Thoracic aorta (tissue), 2 donors: ENCODE measurements at regions not wholly inside any gene's neighbourhood (a gene's known extent, or its start where the extent isn't known, plus 50 kb on each side); places are given as distances from the start of the nearest gene placed in this dataset.

Experiments
- ATAC-seq: fragments of 150-250 bp; one replicate; pipeline ENCODE4 v1.8.0; 2017; ENCODE audit warnings: low read depth; ENCODE audit not compliant: insufficient number of reproducible peaks, low FRiP score
- DNase-seq: peaks from one replicate; pipeline ENCODE4 v3.0.0-alpha.2; 2020; ENCODE audit warnings: low spot score
- H3K27ac ChIP-seq, 2 donors: fragments of 200-600 bp; sonication (generic); 1 replicate in 1 of 2; 2 replicates in 1 of 2; pipeline ENCODE4 v1.5.1; 2016; ENCODE audit warnings: mild to moderate bottlenecking in 2 of 2, moderate library complexity in 2 of 2
- H3K27me3 ChIP-seq: fragments of 200-600 bp; sonication (generic); replicated peaks from 2 replicates; pipeline ENCODE4 v1.6.0; 2016; ENCODE audit warnings: mild to moderate bottlenecking; ENCODE audit not compliant: insufficient read depth
- H3K36me3 ChIP-seq: fragments of 200-600 bp; sonication (generic); one replicate; pipeline ENCODE4 v1.5.1; 2016
- H3K4me1 ChIP-seq, 2 donors: fragments of 200-600 bp; sonication (generic); 1 replicate in 1 of 2; 2 replicates in 1 of 2; pipeline versions ENCODE4 v1.5.1 to v1.6.0; 2016; ENCODE audit warnings: low read depth in 2 of 2, mild to moderate bottlenecking in 1 of 2; ENCODE audit not compliant: control insufficient read depth in 1 of 2
- H3K4me3 ChIP-seq: fragments of 200-600 bp; sonication (generic); 2 replicates; pipeline ENCODE4 v1.5.1; 2016; ENCODE audit warnings: mild to moderate bottlenecking
- H3K9me3 ChIP-seq: fragments of 200-600 bp; sonication (generic); 2 replicates; pipeline ENCODE4 v1.5.1; 2016
- CTCF ChIP-seq: fragments of 200-600 bp; sonication (generic); IDR thresholded peaks from one replicate; pipeline ENCODE4 v1.5.1; 2019; ENCODE audit warnings: antibody characterized with exemption

GRCh38 chr4:52244103-52244775 is 193.1 kb downstream of the SPATA18 start:
- no peak for TF ChIP-seq CTCF
- Histone ChIP-seq H3K27me3 (no peaks in the 10 kb centered on the region), H3K4me1 (peaks cover 4 to 26% of the 10 kb centered on the region in 2 donors), H3K27ac (no peak overlapping the region), H3K9me3 (no peaks in the 10 kb centered on the region), H3K4me3 (no peak overlapping the region), H3K36me3 (no peaks in the 10 kb centered on the region)
- DNase-seq (no peak), ATAC-seq (no peak)

GRCh38 chr4:52244848-52245247 is 193.7 kb downstream of the SPATA18 start:
- H3K27me3 ChIP-seq, result no peaks in the 10 kb centered on the region
- no peak overlapping the region for H3K4me3 ChIP-seq
- peaks cover 10 to 32% of the 10 kb centered on the region in 2 donors for H3K4me1 ChIP-seq
- no peak for DNase-seq
- H3K36me3 ChIP-seq, result no peaks in the 10 kb centered on the region
- ATAC-seq, result no peak
- H3K9me3 ChIP-seq, result no peaks in the 10 kb centered on the region
- no peak for TF ChIP-seq CTCF
- no peak overlapping the region for H3K27ac ChIP-seq

- peaks cover 16 to 40% of the 10 kb centered on the region in 2 donors for H3K4me1 ChIP-seq
Observed at GRCh38 chr4:52246827-52247226, 195.7 kb downstream of the SPATA18 start.

GRCh38 chr4:52247941-52248340 is 196.8 kb downstream of the SPATA18 start:
- Histone ChIP-seq H3K4me1 (peaks cover 16 to 40% of the 10 kb centered on the region in 2 donors), H3K36me3 (no peaks in the 10 kb centered on the region), H3K27me3 (no peaks in the 10 kb centered on the region), H3K4me3 (no peak overlapping the region), H3K9me3 (no peaks in the 10 kb centered on the region), H3K27ac (no peak overlapping the region)
- DNase-seq (no peak), ATAC-seq (no peak)
- no peak for TF ChIP-seq CTCF

More at GRCh38 chr4:52246827-52247226, 195.7 kb downstream of the SPATA18 start:
- no peak for TF ChIP-seq CTCF
- Histone ChIP-seq H3K27me3 (no peaks in the 10 kb centered on the region), H3K27ac (no peak overlapping the region), H3K9me3 (no peaks in the 10 kb centered on the region), H3K36me3 (no peaks in the 10 kb centered on the region), H3K4me3 (no peak overlapping the region)
- DNase-seq (no peak), ATAC-seq (no peak)

- Histone ChIP-seq H3K9me3 (no peaks in the 10 kb centered on the region), H3K4me1 (peaks cover 16 to 40% of the 10 kb centered on the region in 2 donors), H3K4me3 (no peak overlapping the region), H3K27ac (no peak overlapping the region), H3K36me3 (no peaks in the 10 kb centered on the region), H3K27me3 (no peaks in the 10 kb centered on the region)
- ATAC-seq (no peak), DNase-seq (no peak)
- no peak for TF ChIP-seq CTCF
Observed at GRCh38 chr4:52248820-52249219, 197.7 kb downstream of the SPATA18 start.
